Liver (tissue), 8 donors: ENCODE measurements at regions not wholly inside any gene's neighbourhood (a gene's known extent, or its start where the extent isn't known, plus 50 kb on each side); places are given as distances from the start of the nearest gene placed in this dataset.
"Not testable (repeated sequence)": the region's sequence is repeated elsewhere in the genome, so short reads cannot be mapped to it uniquely, and the experiment has no call there.

Experiments
- DNase-seq: peaks from one replicate; pipeline ENCODE4 v3.0.0-alpha.2; 2017; ENCODE audit warnings: low spot score
- H3K27ac ChIP-seq, 2 donors: one replicate each; pipeline ENCODE4 v1.7.0; 2013; ENCODE audit warnings: inconsistent platforms in 2 of 2, low read length in 2 of 2, control low read depth in 1 of 2, low read depth in 1 of 2, mild to moderate bottlenecking in 1 of 2
- H3K27me3 ChIP-seq, 4 donors: one replicate each; pipeline versions ENCODE4 v1.6.1 to v1.7.0; 2013; ENCODE audit warnings: low read length in 3 of 4, inconsistent platforms in 1 of 4, mild to moderate bottlenecking in 1 of 4, moderate library complexity in 1 of 4; ENCODE audit not compliant: control insufficient read depth in 4 of 4, insufficient read depth in 4 of 4
- H3K36me3 ChIP-seq, 4 donors: one replicate each; pipeline versions ENCODE4 v1.6.1 to v1.7.0; 2013; ENCODE audit warnings: low read length in 3 of 4, mild to moderate bottlenecking in 3 of 4, low read depth in 1 of 4, moderate library complexity in 1 of 4; ENCODE audit not compliant: control insufficient read depth in 4 of 4, insufficient read depth in 3 of 4
- H3K4me1 ChIP-seq, 4 donors: one replicate each; pipeline versions ENCODE4 v1.6.1 to v1.7.0; 2013; ENCODE audit warnings: low read length in 3 of 4, mild to moderate bottlenecking in 3 of 4, moderate library complexity in 1 of 4; ENCODE audit not compliant: control insufficient read depth in 4 of 4, insufficient read depth in 4 of 4
- H3K4me3 ChIP-seq, 3 donors: one replicate each; pipeline versions ENCODE4 v1.6.1 to v1.7.0; 2013; ENCODE audit warnings: low read length in 3 of 3, control low read depth in 1 of 3, low read depth in 1 of 3, mild to moderate bottlenecking in 1 of 3
- H3K9ac ChIP-seq, 2 donors: one replicate each; pipeline ENCODE4 v1.7.0; 2013; ENCODE audit warnings: low read length in 2 of 2, mild to moderate bottlenecking in 2 of 2, moderate library complexity in 2 of 2, control low read depth in 1 of 2, low read depth in 1 of 2
- H3K9me3 ChIP-seq, 4 donors: one replicate each; pipeline versions ENCODE4 v1.6.1 to v1.7.0; 2013; ENCODE audit warnings: low read length in 3 of 4; ENCODE audit not compliant: control insufficient read depth in 4 of 4
- CTCF ChIP-seq: fragments of 150-350 bp; IDR thresholded peaks from 2 replicates; pipeline ENCODE4 v1.5.1; 2017; ENCODE audit warnings: improper control_type of control experiment, low read depth, low read length; ENCODE audit not compliant: missing input control
- EGR1 ChIP-seq, 2 donors: IDR thresholded peaks; 2 replicates each; pipeline ENCODE4 v1.6.1; 2016 to 2018; ENCODE audit warnings: antibody characterized with exemption in 2 of 2, low read depth in 2 of 2
- FOXA1 ChIP-seq: IDR thresholded peaks from 2 replicates; pipeline ENCODE4 v1.6.1; 2016; ENCODE audit warnings: antibody characterized with exemption
- FOXA2 ChIP-seq: IDR thresholded peaks from 2 replicates; pipeline ENCODE4 v1.6.1; 2016; ENCODE audit warnings: antibody characterized with exemption
- GABPA ChIP-seq, 2 donors: IDR thresholded peaks in 1 of 2; conservative IDR thresholded peaks in 1 of 2; 2 replicates each; pipeline ENCODE4 v1.6.1; 2016; ENCODE audit warnings: antibody characterized with exemption in 2 of 2, mild to moderate bottlenecking in 1 of 2, moderate library complexity in 1 of 2
- HNF4A ChIP-seq, 2 donors: conservative IDR thresholded peaks; 2 replicates each; pipeline ENCODE4 v1.6.1; 2016; ENCODE audit warnings: antibody characterized with exemption in 2 of 2, mild to moderate bottlenecking in 2 of 2
- HNF4G ChIP-seq: IDR thresholded peaks from 2 replicates; pipeline ENCODE4 v1.6.1; 2016; ENCODE audit warnings: antibody characterized with exemption
- REST ChIP-seq: IDR thresholded peaks from 2 replicates; pipeline ENCODE4 v1.6.1; 2016; ENCODE audit warnings: antibody characterized with exemption, mild to moderate bottlenecking
- RXRA ChIP-seq, 2 donors: IDR thresholded peaks; 2 replicates each; pipeline ENCODE4 v1.6.1; 2017 to 2018; ENCODE audit warnings: antibody characterized with exemption in 2 of 2, mild to moderate bottlenecking in 1 of 2
- TAF1 ChIP-seq: conservative IDR thresholded peaks from 2 replicates; pipeline ENCODE4 v1.6.1; 2016; ENCODE audit warnings: antibody characterized with exemption, mild to moderate bottlenecking
- YY1 ChIP-seq: IDR thresholded peaks from 2 replicates; pipeline ENCODE4 v1.6.1; 2016; ENCODE audit warnings: antibody characterized with exemption, mild to moderate bottlenecking
- WGBS: extraction: QIAGEN DNeasy Blood & Tissue Kit; methylation state at CpG from one replicate; pipeline ENCODE4 v1.1.7; 2013; 5-methylcytosine and 5-hydroxymethylcytosine counted together
- donor health status: healthy.
- donor health status: healthy.
- donor health status: healthy.
- donor health status: healthy.
- donor health status: healthy.

- DNase-seq = no peak
- Histone ChIP-seq H3K9ac (no peak overlapping the region), H3K4me1 (no peaks in the 10 kb centered on the region), H3K36me3 (no peaks in the 10 kb centered on the region), H3K27ac (no peak overlapping the region), H3K4me3 (no peak overlapping the region), H3K27me3 (no peaks in the 10 kb centered on the region), H3K9me3 (no peaks in the 10 kb centered on the region)
- 63% methylated on average over 2 of the region's 2 CpGs for WGBS
- TF ChIP-seq RXRA (IDR thresholded peaks at IDR 0.05) (no peak), GABPA (IDR thresholded peaks at IDR 0.05 in 1 of 2, conservative IDR thresholded peaks at IDR 0.05 in 1 of 2) (no peak), HNF4G (no peak), CTCF (no peak), EGR1 (IDR thresholded peaks at IDR 0.05; ENCODE audit: low read depth in 2 of 2) (no peak), REST (no peak), FOXA2 (no peak)
Measured at GRCh38 chr4:181897935-181898334, 345.3 kb upstream of the TENM3 start.

GRCh38 chr4:181902404-181902803 is 340.8 kb upstream of the TENM3 start:
- WGBS = 84% methylated on average over 2 of the region's 2 CpGs
- not testable (repeated sequence) for H3K36me3 ChIP-seq, DNase-seq, H3K4me1 ChIP-seq, H3K4me3 ChIP-seq, H3K27me3 ChIP-seq, H3K9ac ChIP-seq, H3K27ac ChIP-seq, H3K9me3 ChIP-seq

- WGBS = 69% methylated on average over 4 of the region's 4 CpGs
- Histone ChIP-seq H3K36me3 (no peaks in the 10 kb centered on the region), H3K9ac (no peak overlapping the region), H3K27ac (no peak overlapping the region), H3K4me1 (no peaks in the 10 kb centered on the region), H3K9me3 (peaks cover 0 to 3% (median 0%) of the 10 kb centered on the region in 4 donors), H3K4me3 (no peak overlapping the region), H3K27me3 (no peaks in the 10 kb centered on the region)
- no peak for TF ChIP-seq REST
- no peak for TF ChIP-seq TAF1
- TF ChIP-seq YY1 = no peak
- no peak for TF ChIP-seq FOXA1
- TF ChIP-seq RXRA (IDR thresholded peaks at IDR 0.05) = no peak
- TF ChIP-seq HNF4A (conservative IDR thresholded peaks at IDR 0.05) = no peak
- DNase-seq = no peak
Measured at GRCh38 chr4:181905708-181906107, 337.5 kb upstream of the TENM3 start.
